CD14-positive monocyte (primary cell): ENCODE measurements at regions not wholly inside any gene's neighbourhood (a gene's known extent, or its start where the extent isn't known, plus 50 kb on each side); places are given as distances from the start of the nearest gene placed in this dataset.

Experiments
- DNase-seq, 3 donors: peaks; one replicate each; pipeline ENCODE4 v3.0.0-alpha.2; 2011 to 2022
- H2AFZ ChIP-seq: 2 replicates; pipeline ENCODE4 v1.6.0; 2012; ENCODE audit warnings: mild to moderate bottlenecking, low read depth, low read length, inconsistent platforms; ENCODE audit not compliant: insufficient read depth, poor library complexity, severe bottlenecking
- H3K27ac ChIP-seq, 2 donors: 1 replicate in 1 of 2; 2 replicates in 1 of 2; pipeline ENCODE4 v1.5.1; 2012 to 2013; ENCODE audit warnings: low read length in 2 of 2, control low read depth in 1 of 2, inconsistent platforms in 1 of 2, low read depth in 1 of 2, mild to moderate bottlenecking in 1 of 2
- H3K27me3 ChIP-seq, 2 donors: one replicate each; pipeline versions ENCODE4 v1.6.0 to v1.6.1; 2011 to 2013; ENCODE audit warnings: low read length in 2 of 2; ENCODE audit not compliant: control insufficient read depth in 2 of 2, insufficient read depth in 2 of 2
- H3K36me3 ChIP-seq, 2 donors: replicated peaks in 1 of 2; 1 replicate in 1 of 2; 2 replicates in 1 of 2; pipeline versions ENCODE4 v1.5.1 to v1.6.1; 2012 to 2013; ENCODE audit warnings: low read length in 2 of 2, control low read depth in 1 of 2, inconsistent platforms in 1 of 2, mild to moderate bottlenecking in 1 of 2; ENCODE audit not compliant: insufficient read depth in 2 of 2, control insufficient read depth in 1 of 2
- H3K4me1 ChIP-seq, 2 donors: 1 replicate in 1 of 2; 2 replicates in 1 of 2; pipeline versions ENCODE4 v1.5.1 to v1.6.1; 2012 to 2013; ENCODE audit warnings: low read length in 2 of 2, control low read depth in 1 of 2, inconsistent platforms in 1 of 2, mild to moderate bottlenecking in 1 of 2, moderate library complexity in 1 of 2; ENCODE audit not compliant: insufficient read depth in 2 of 2, control insufficient read depth in 1 of 2
- H3K4me2 ChIP-seq: replicated peaks from 2 replicates; pipeline ENCODE3; 2012; ENCODE audit warnings: low read length, moderate library complexity, mild to moderate bottlenecking; ENCODE audit not compliant: poor library complexity, severe bottlenecking; ENCODE audit errors: extremely low read depth
- H3K4me3 ChIP-seq, 3 experiments: fragments of 200-600 bp in 1 of 3; sonication (generic) in 1 of 3; replicated peaks in 1 of 3; 1 replicate in 2 of 3; 2 replicates in 1 of 3; pipeline ENCODE4 v1.5.1; 2011 to 2013; ENCODE audit warnings: low read length in 3 of 3, mild to moderate bottlenecking in 3 of 3, control low read depth in 2 of 3, low read depth in 2 of 3, inconsistent platforms in 1 of 3, moderate library complexity in 1 of 3
- H3K79me2 ChIP-seq: 2 replicates; pipeline ENCODE4 v1.6.0; 2012; ENCODE audit warnings: mild to moderate bottlenecking, control low read depth, inconsistent platforms, low read length, moderate library complexity; ENCODE audit not compliant: insufficient read depth
- H3K9ac ChIP-seq: 2 replicates; pipeline ENCODE4 v1.6.0; 2017; ENCODE audit warnings: low read length, mild to moderate bottlenecking; ENCODE audit not compliant: insufficient read depth, poor library complexity, severe bottlenecking
- H3K9me3 ChIP-seq, 2 donors: replicated peaks in 1 of 2; 1 replicate in 1 of 2; 2 replicates in 1 of 2; pipeline versions ENCODE4 v1.5.1 to v1.6.1; 2012 to 2013; ENCODE audit warnings: low read length in 2 of 2, control low read depth in 1 of 2; ENCODE audit not compliant: control insufficient read depth in 1 of 2, insufficient read depth in 1 of 2
- H4K20me1 ChIP-seq: 2 replicates; pipeline ENCODE4 v1.6.0; 2012; ENCODE audit warnings: mild to moderate bottlenecking, low read length, control low read depth, moderate library complexity; ENCODE audit not compliant: insufficient read depth
- H3K27ac Mint-ChIP-seq, 7 donors: one replicate each; pipeline ENCODE4 v1.8.0; 2020; ENCODE audit warnings: mild to moderate bottlenecking in 7 of 7, mixed read lengths in 7 of 7, moderate library complexity in 6 of 7, inconsistent platforms in 2 of 7
- H3K27me3 Mint-ChIP-seq, 3 donors: one replicate each; pipeline ENCODE4 v1.8.0; 2021 to 2022; ENCODE audit warnings: low read depth in 3 of 3, mild to moderate bottlenecking in 3 of 3, mixed read lengths in 3 of 3, moderate library complexity in 3 of 3, inconsistent platforms in 1 of 3
- H3K36me3 Mint-ChIP-seq, 2 donors: one replicate each; pipeline ENCODE4 v1.8.0; 2020; ENCODE audit warnings: mixed read lengths in 2 of 2, inconsistent platforms in 1 of 2, mild to moderate bottlenecking in 1 of 2
- H3K4me1 Mint-ChIP-seq: one replicate; pipeline ENCODE4 v1.8.0; 2020; ENCODE audit warnings: mild to moderate bottlenecking, mixed read lengths
- H3K4me3 Mint-ChIP-seq, 2 donors: one replicate each; pipeline ENCODE4 v1.8.0; 2020; ENCODE audit warnings: mild to moderate bottlenecking in 2 of 2, mixed read lengths in 2 of 2, moderate library complexity in 1 of 2
- H3K9me3 Mint-ChIP-seq, 7 donors: one replicate each; pipeline ENCODE4 v1.8.0; 2020 to 2022; ENCODE audit warnings: mixed read lengths in 7 of 7, mild to moderate bottlenecking in 6 of 7, moderate library complexity in 6 of 7, inconsistent platforms in 2 of 7
- CTCF ChIP-seq: fragments of 200-600 bp; IDR thresholded peaks from one replicate; pipeline ENCODE4 v1.8.0; 2022; ENCODE audit warnings: antibody characterized with exemption, mild to moderate bottlenecking
- WGBS: methylation state at CpG from one replicate; pipeline ENCODE4 v1.1.5; 2013; ENCODE audit warnings: missing lambda C conversion rate; ENCODE audit not compliant: insufficient coverage; 5-methylcytosine and 5-hydroxymethylcytosine counted together
- intact Hi-C, 2 donors: fragments of 100-400 bp; cut with micrococcal nuclease; formaldehyde crosslinking; loops; one replicate each; pipeline versions ENCODE4 v1.15.0 to v1.15.1; 2023

- H3K4me1 ChIP-seq = no peaks in the 10 kb centered on the region
- no peaks in the 10 kb centered on the region for H4K20me1 ChIP-seq
- H3K27me3 Mint-ChIP-seq = peaks cover 0 to 3% (median 0%) of the 10 kb centered on the region in 3 donors
- peaks cover 6 to 28% (median 15%) of the 10 kb centered on the region in 7 donors for H3K9me3 Mint-ChIP-seq
- no peak overlapping the region for H3K4me3 Mint-ChIP-seq
- no peak overlapping the region for H3K9ac ChIP-seq
- no peak overlapping the region for H2AFZ ChIP-seq
- no peak overlapping the region for H3K4me2 ChIP-seq
- intact Hi-C loops = no loop called here
- no peak overlapping the region for H3K4me3 ChIP-seq
- no peak overlapping the region for H3K27ac ChIP-seq
- DNase-seq = no peak
- H3K79me2 ChIP-seq = no peaks in the 10 kb centered on the region
- no peaks in the 10 kb centered on the region for H3K4me1 Mint-ChIP-seq
- no peak overlapping the region for H3K27ac Mint-ChIP-seq
- H3K9me3 ChIP-seq = no peaks in the 10 kb centered on the region
- no peaks in the 10 kb centered on the region for H3K27me3 ChIP-seq
- TF ChIP-seq CTCF = no peak
- H3K36me3 ChIP-seq = no peaks in the 10 kb centered on the region
- H3K36me3 Mint-ChIP-seq = no peaks in the 10 kb centered on the region
Observed at GRCh38 chr5:82766206-82766605, 311.0 kb downstream of the TMEM167A start.

GRCh38 chr5:82765765-82766164 is 311.4 kb downstream of the TMEM167A start:
- Mint-ChIP-seq H3K36me3 (no peaks in the 10 kb centered on the region), H3K4me1 (no peaks in the 10 kb centered on the region), H3K9me3 (peaks cover 5 to 28% (median 13%) of the 10 kb centered on the region in 7 donors), H3K27ac (no peak overlapping the region), H3K27me3 (peaks cover 0 to 3% (median 0%) of the 10 kb centered on the region in 3 donors), H3K4me3 (no peak overlapping the region)
- no peak overlapping the region for H3K4me2 ChIP-seq
- H3K9me3 ChIP-seq = peaks cover 0 to 3% of the 10 kb centered on the region in 2 donors
- no peak overlapping the region for H2AFZ ChIP-seq
- no peaks in the 10 kb centered on the region for H3K36me3 ChIP-seq
- no peak for DNase-seq
- no peaks in the 10 kb centered on the region for H3K27me3 ChIP-seq
- WGBS = 100% methylated on average over 1 of the region's 3 CpGs
- H3K4me3 ChIP-seq = no peak overlapping the region
- intact Hi-C loops = no loop called here
- no peaks in the 10 kb centered on the region for H3K79me2 ChIP-seq
- H4K20me1 ChIP-seq = no peaks in the 10 kb centered on the region
- H3K4me1 ChIP-seq = no peaks in the 10 kb centered on the region
- H3K9ac ChIP-seq = no peak overlapping the region
- no peak for TF ChIP-seq CTCF
- no peak overlapping the region for H3K27ac ChIP-seq
